CD4-positive, alpha-beta T cell (primary cell): ENCODE measurements at regions not wholly inside any gene's neighbourhood (a gene's known extent, or its start where the extent isn't known, plus 50 kb on each side); places are given as distances from the start of the nearest gene placed in this dataset.

Experiments used
- ATAC-seq: fragments of 200-7000 bp; cut with Tn5 transposase; one replicate; pipeline ENCODE4 v1.10.0; 2022; ENCODE audit warnings: mild to moderate bottlenecking; ENCODE audit not compliant: poor library complexity
- CTCF ChIA-PET: fragments of 350-600 bp; sonication (Branson Sonifier 250); formaldehyde crosslinking; loops from one replicate; lab custom pipeline; 2021; ENCODE audit warnings: antibody characterized with exemption, inconsistent platforms; lab: Charles Lee
- POLR2A ChIA-PET: fragments of 350-600 bp; sonication (Branson Sonifier 250); formaldehyde crosslinking; loops from one replicate; lab custom pipeline; 2021; ENCODE audit warnings: antibody characterized with exemption, inconsistent platforms; lab: Charles Lee
- DNase-seq, 14 experiments: peaks; one replicate each; pipeline ENCODE4 v3.0.0-alpha.2; 2013 to 2020; ENCODE audit warnings: mixed read lengths in 2 of 14
- H3K27ac ChIP-seq, 2 donors: one replicate each; pipeline versions ENCODE4 v1.5.1 to v1.7.0; 2013; ENCODE audit warnings: low read length in 2 of 2, low read depth in 1 of 2, mild to moderate bottlenecking in 1 of 2
- H3K27me3 ChIP-seq, 2 experiments: 1 replicate in 1 of 2; 2 replicates in 1 of 2; pipeline versions ENCODE4 v1.6.1 to v1.7.0; 2013; ENCODE audit warnings: low read length in 2 of 2, control low read depth in 1 of 2, mild to moderate bottlenecking in 1 of 2, moderate library complexity in 1 of 2; ENCODE audit not compliant: insufficient read depth in 2 of 2, control insufficient read depth in 1 of 2
- H3K36me3 ChIP-seq: one replicate; pipeline ENCODE4 v1.6.1; 2013; ENCODE audit warnings: low read length, control low read depth; ENCODE audit not compliant: insufficient read depth
- H3K4me1 ChIP-seq: one replicate; pipeline ENCODE4 v1.6.1; 2013; ENCODE audit warnings: low read length, control low read depth; ENCODE audit not compliant: insufficient read depth
- H3K4me3 ChIP-seq: one replicate; pipeline ENCODE4 v1.5.1; 2013; ENCODE audit warnings: mild to moderate bottlenecking, low read length, moderate library complexity
- H3K9me3 ChIP-seq, 2 experiments: 1 replicate in 1 of 2; 2 replicates in 1 of 2; pipeline versions ENCODE4 v1.6.1 to v1.7.0; 2013; ENCODE audit warnings: low read length in 2 of 2, mild to moderate bottlenecking in 2 of 2, control low read depth in 1 of 2, moderate library complexity in 1 of 2; ENCODE audit not compliant: control insufficient read depth in 1 of 2, insufficient read depth in 1 of 2
- H3K27ac Mint-ChIP-seq: one replicate; pipeline ENCODE4 v1.8.0; 2020; ENCODE audit warnings: mixed read lengths
- H3K27me3 Mint-ChIP-seq: one replicate; pipeline ENCODE4 v1.8.0; 2021; ENCODE audit warnings: mixed read lengths
- H3K36me3 Mint-ChIP-seq: one replicate; pipeline ENCODE4 v1.8.0; 2021; ENCODE audit warnings: low read depth, mixed read lengths
- H3K4me1 Mint-ChIP-seq: one replicate; pipeline ENCODE4 v1.8.0; 2021; ENCODE audit warnings: low read depth, mixed read lengths
- H3K4me3 Mint-ChIP-seq: one replicate; pipeline ENCODE4 v1.8.0; 2020; ENCODE audit warnings: mild to moderate bottlenecking, mixed read lengths
- H3K9me3 Mint-ChIP-seq: one replicate; pipeline ENCODE4 v1.8.0; 2020; ENCODE audit warnings: mixed read lengths
- intact Hi-C, 2 experiments: fragments of 100-400 bp; cut with DNase I in 1 of 2; cut with micrococcal nuclease in 1 of 2; formaldehyde crosslinking; loops; one replicate each; pipeline versions ENCODE4 v1.15.1 to v1.9.0; 2023 to 2025; cut with DNase I, micrococcal nuclease
- TF ChIP-seq, protein P1 (sequence below): fragments of 200-600 bp; IDR thresholded peaks from one replicate; pipeline ENCODE4 v1.8.0; 2022; ENCODE audit warnings: antibody characterized with exemption, mild to moderate bottlenecking

DNA sequence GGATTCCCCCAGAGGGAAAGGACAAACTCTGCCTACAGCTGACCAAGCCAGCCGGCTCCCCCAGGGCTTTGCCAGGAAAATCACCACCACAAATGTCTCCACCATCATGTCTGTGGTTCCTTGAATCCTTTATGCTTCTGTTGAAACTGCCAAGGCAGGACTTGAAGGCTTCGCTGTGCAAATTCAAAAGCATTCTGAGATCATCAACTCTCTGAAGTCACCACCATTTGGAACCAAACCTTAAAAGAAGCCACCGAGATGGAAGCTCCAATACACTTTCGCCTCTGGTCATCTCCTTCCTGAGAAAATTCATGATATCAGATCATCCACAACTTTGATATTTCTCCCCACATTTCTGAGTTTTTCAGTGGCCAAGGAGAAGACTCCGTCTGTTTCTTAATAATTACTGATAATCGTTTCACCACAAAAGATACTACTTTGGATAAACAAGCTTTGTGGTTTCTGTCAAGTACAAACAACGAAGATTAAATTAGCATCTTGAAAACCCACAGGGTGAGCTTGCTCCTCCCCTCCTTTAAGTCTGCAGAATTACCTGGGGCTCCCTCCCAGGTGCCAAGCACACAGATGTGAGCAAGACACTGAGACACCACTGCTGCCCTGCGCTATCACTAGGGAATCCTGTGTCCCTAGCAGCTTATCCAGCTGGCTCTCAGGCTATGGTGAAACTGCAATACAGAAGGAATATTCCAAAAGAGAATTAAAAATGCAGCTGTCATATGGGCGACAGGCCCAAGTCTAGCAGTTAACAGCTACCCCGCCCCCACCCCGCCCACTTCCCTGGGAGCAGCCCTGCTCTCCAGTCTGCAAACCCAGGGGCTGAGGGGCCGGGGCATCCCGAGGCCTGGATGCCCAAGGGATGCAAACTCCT is 125.0 kb upstream of the TBL1X start:
- H3K36me3 Mint-ChIP-seq: no peaks in the 10 kb centered on the region
- H3K4me3 ChIP-seq: peak overlapping the region; percentile 24
- H3K36me3 ChIP-seq: no peaks in the 10 kb centered on the region
- peaks cover 52% of the 10 kb centered on the region for H3K4me1 ChIP-seq
- POLR2A ChIA-PET: interaction anchor here (0.8 to 3.2 kb wide), 4 partner anchors 22 to 386 kb away, joined by 3 to 56 read pairs (median 8); partner anchors contain the start of gene TBL1X
- ATAC-seq (peak; percentile 50), DNase-seq (peak in 10 of 14 experiments; percentile 15 to 74 (median 46))
- TF ChIP-seq, protein P1, sequence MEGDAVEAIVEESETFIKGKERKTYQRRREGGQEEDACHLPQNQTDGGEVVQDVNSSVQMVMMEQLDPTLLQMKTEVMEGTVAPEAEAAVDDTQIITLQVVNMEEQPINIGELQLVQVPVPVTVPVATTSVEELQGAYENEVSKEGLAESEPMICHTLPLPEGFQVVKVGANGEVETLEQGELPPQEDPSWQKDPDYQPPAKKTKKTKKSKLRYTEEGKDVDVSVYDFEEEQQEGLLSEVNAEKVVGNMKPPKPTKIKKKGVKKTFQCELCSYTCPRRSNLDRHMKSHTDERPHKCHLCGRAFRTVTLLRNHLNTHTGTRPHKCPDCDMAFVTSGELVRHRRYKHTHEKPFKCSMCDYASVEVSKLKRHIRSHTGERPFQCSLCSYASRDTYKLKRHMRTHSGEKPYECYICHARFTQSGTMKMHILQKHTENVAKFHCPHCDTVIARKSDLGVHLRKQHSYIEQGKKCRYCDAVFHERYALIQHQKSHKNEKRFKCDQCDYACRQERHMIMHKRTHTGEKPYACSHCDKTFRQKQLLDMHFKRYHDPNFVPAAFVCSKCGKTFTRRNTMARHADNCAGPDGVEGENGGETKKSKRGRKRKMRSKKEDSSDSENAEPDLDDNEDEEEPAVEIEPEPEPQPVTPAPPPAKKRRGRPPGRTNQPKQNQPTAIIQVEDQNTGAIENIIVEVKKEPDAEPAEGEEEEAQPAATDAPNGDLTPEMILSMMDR: no peak
- H3K27ac ChIP-seq: peak overlapping the region in 1 of 2 donors; percentile 83
- H3K9me3 Mint-ChIP-seq: no peaks in the 10 kb centered on the region
- H3K27me3 Mint-ChIP-seq: no peaks in the 10 kb centered on the region
- H3K4me1 Mint-ChIP-seq: peaks cover 57% of the 10 kb centered on the region
- no peaks in the 10 kb centered on the region for H3K9me3 ChIP-seq
- intact Hi-C loops: loop anchor here (2.0 to 5.0 kb wide), 3 partner anchors 27 to 173 kb away; no protein-coding TSS in a partner anchor
- no peaks in the 10 kb centered on the region for H3K27me3 ChIP-seq
- CTCF ChIA-PET: interaction anchor here (0.8 to 0.9 kb wide), 2 partner anchors 27 to 202 kb away, joined by 3 to 4 read pairs; no protein-coding TSS in a partner anchor
- peak overlapping the region; percentile 95 for H3K27ac Mint-ChIP-seq
- peak overlapping the region; percentile 58 for H3K4me3 Mint-ChIP-seq

DNA sequence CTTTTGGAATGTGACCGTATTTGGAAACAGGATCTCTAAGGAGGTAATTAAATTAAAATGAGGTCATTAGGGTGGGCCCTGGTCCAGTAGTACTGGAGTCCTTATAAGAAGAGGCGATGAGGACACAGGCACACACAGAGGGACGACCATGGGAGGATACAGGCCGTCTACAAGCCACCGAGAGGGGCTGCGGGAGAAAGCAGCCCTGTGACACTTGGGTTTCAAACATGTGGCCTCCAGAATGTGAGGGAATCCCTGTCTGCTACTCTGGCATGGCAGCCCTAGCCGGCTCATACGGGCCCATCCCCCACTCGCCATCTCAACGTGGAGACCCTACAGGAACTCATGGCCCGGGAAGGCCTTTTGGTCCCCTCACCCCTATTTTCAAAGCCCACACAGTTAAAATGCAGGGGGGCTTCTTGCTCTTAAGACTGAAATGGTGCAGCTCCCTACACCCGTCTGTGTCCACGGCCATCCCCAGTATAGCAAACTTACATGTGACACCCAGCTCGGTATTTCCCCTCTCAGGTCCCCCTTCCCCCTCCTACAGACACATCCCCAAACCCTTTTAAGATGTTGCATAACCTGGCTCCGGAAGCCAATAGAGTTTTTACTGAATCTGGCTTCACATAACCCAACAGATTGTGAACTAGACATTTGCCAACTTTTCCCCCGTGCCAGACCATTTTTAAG is 124.1 kb upstream of the TBL1X start:
- no peaks in the 10 kb centered on the region for H3K9me3 ChIP-seq
- no peaks in the 10 kb centered on the region for H3K27me3 ChIP-seq
- Mint-ChIP-seq H3K4me3 (peak overlapping the region; percentile 78), H3K36me3 (no peaks in the 10 kb centered on the region), H3K4me1 (peaks cover 54% of the 10 kb centered on the region), H3K9me3 (no peaks in the 10 kb centered on the region), H3K27me3 (no peaks in the 10 kb centered on the region), H3K27ac (peak overlapping the region; percentile 95)
- CTCF ChIA-PET: interaction anchor here (0.9 to 1.9 kb wide), 4 partner anchors 12 to 203 kb away, joined by 4 to 9 read pairs (median 5); no protein-coding TSS in a partner anchor
- H3K27ac ChIP-seq: peak overlapping the region; percentile 60 to 83
- POLR2A ChIA-PET: interaction anchor here (0.7 to 3.2 kb wide), 12 partner anchors 11 to 385 kb away, joined by 3 to 56 read pairs (median 4); partner anchors contain the start of gene TBL1X
- peaks cover 46% of the 10 kb centered on the region for H3K4me1 ChIP-seq
- no peaks in the 10 kb centered on the region for H3K36me3 ChIP-seq
- TF ChIP-seq, protein P1: no peak
- H3K4me3 ChIP-seq: peak overlapping the region; percentile 40
- DNase-seq (peak in 13 of 14 experiments; percentile 14 to 86 (median 41)), ATAC-seq (peak; percentile 63)
- intact Hi-C loops: loop anchor here in 1 of 2 experiments (1.0 to 2.0 kb wide), 5 partner anchors 12 to 369 kb away; no protein-coding TSS in a partner anchor
